ENCODE measurements at regions not wholly inside any gene's neighbourhood (a gene's known extent, or its start where the extent isn't known, plus 50 kb on each side); places are given as distances from the start of the nearest gene placed in this dataset.

GRCh38 chr1:219732814-219733491 lies 120.0 kb upstream of the ZC3H11B start:
- Mint-ChIP-seq H3K36me3 (ENCODE audit: insufficient read depth, unreplicated experiment) (no peaks in the 10 kb centered on the region), H3K4me3 (ENCODE audit: unreplicated experiment) (no peak overlapping the region), H3K4me1 (ENCODE audit: insufficient read depth, unreplicated experiment) (no peaks in the 10 kb centered on the region), H3K27ac (ENCODE audit: low read depth, unreplicated experiment) (no peak overlapping the region), H3K9me3 (ENCODE audit: unreplicated experiment) (no peaks in the 10 kb centered on the region), H3K27me3 (ENCODE audit: insufficient read depth, unreplicated experiment) (peaks cover 11% of the 10 kb centered on the region)
- CTCF ChIA-PET: interaction anchor here (0.7 to 1.7 kb wide), 3 partner anchors 16 to 1897 kb away, joined by 3 to 7 read pairs (median 4); no protein-coding TSS in a partner anchor
- no peak for DNase-seq (ENCODE audit: unreplicated experiment)
- no TSS peak for BruUV-seq (replicated peaks)
- POLR2A ChIA-PET: no interaction called here
- intact Hi-C loops (cut with micrococcal nuclease): no loop called here
- no peak for TF ChIP-seq CTCF (IDR thresholded peaks at IDR 0.05; ENCODE audit: unreplicated experiment)

- no peaks in the 10 kb centered on the region for H3K27me3 Mint-ChIP-seq (ENCODE audit: insufficient read depth, unreplicated experiment)
- TF ChIP-seq CTCF (IDR thresholded peaks at IDR 0.05; ENCODE audit: unreplicated experiment): no peak
- BruUV-seq (replicated peaks): no TSS peak
- DNase-seq (ENCODE audit: unreplicated experiment): no peak
- no peak overlapping the region for H3K27ac Mint-ChIP-seq (ENCODE audit: low read depth, unreplicated experiment)
- intact Hi-C loops (cut with micrococcal nuclease): no loop called here
- no peaks in the 10 kb centered on the region for H3K36me3 Mint-ChIP-seq (ENCODE audit: insufficient read depth, unreplicated experiment)
- H3K4me1 Mint-ChIP-seq (ENCODE audit: insufficient read depth, unreplicated experiment): no peaks in the 10 kb centered on the region
- H3K4me3 Mint-ChIP-seq (ENCODE audit: unreplicated experiment): no peak overlapping the region
- ChIA-PET CTCF (interaction anchor here (0.6 to 0.7 kb wide), 2 partner anchors 16 to 73 kb away, joined by 3 to 8 read pairs; no protein-coding TSS in a partner anchor), POLR2A (no interaction called here)
- H3K9me3 Mint-ChIP-seq (ENCODE audit: unreplicated experiment): peaks cover 7% of the 10 kb centered on the region
These were observed 118.9 kb upstream of the ZC3H11B start for GRCh38 chr1:219731771-219732170.

- Mint-ChIP-seq H3K4me3 (ENCODE audit: unreplicated experiment) (no peak overlapping the region), H3K9me3 (ENCODE audit: unreplicated experiment) (peaks cover 18% of the 10 kb centered on the region), H3K4me1 (ENCODE audit: insufficient read depth, unreplicated experiment) (no peaks in the 10 kb centered on the region), H3K27ac (ENCODE audit: low read depth, unreplicated experiment) (no peak overlapping the region), H3K36me3 (ENCODE audit: insufficient read depth, unreplicated experiment) (no peaks in the 10 kb centered on the region), H3K27me3 (ENCODE audit: insufficient read depth, unreplicated experiment) (no peaks in the 10 kb centered on the region)
- no peak for DNase-seq (ENCODE audit: unreplicated experiment)
- BruUV-seq (replicated peaks): no TSS peak
- no peak for TF ChIP-seq CTCF (IDR thresholded peaks at IDR 0.05; ENCODE audit: unreplicated experiment)
- ChIA-PET CTCF (interaction anchor here (0.6 kb wide), 1 partner anchor 424 kb away, joined by 3 read pairs; no protein-coding TSS in a partner anchor), POLR2A (no interaction called here)
- intact Hi-C loops (cut with micrococcal nuclease): no loop called here
These were observed 113.8 kb upstream of the ZC3H11B start for GRCh38 chr1:219726480-219727272.

DNA sequence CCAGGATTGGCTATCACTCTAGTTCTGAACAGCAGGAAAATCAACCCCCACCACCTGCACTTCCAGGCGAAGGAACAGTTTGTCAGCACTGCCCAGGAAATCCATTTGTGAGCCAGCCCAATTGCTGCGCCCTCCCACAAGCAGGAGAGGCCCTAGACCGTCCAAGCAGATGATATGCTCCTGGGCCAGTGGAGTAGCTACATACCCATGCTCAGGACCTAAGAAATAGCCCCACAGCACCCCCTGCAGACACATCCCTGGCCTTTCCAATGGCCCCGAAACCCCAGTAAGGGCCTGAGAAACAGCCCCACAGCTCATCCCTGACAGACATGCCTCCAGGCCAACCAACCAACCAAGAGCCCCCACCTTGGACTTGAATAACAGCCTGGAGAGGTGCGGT lies 111.5 kb upstream of the ZC3H11B start:
- Mint-ChIP-seq H3K27ac (ENCODE audit: low read depth, unreplicated experiment) (no peak overlapping the region), H3K4me1 (ENCODE audit: insufficient read depth, unreplicated experiment) (no peaks in the 10 kb centered on the region), H3K9me3 (ENCODE audit: unreplicated experiment) (peaks cover 18% of the 10 kb centered on the region), H3K36me3 (ENCODE audit: insufficient read depth, unreplicated experiment) (no peaks in the 10 kb centered on the region), H3K27me3 (ENCODE audit: insufficient read depth, unreplicated experiment) (peaks cover 2% of the 10 kb centered on the region), H3K4me3 (ENCODE audit: unreplicated experiment) (no peak overlapping the region)
- intact Hi-C loops (cut with micrococcal nuclease): no loop called here
- no peak for TF ChIP-seq CTCF (IDR thresholded peaks at IDR 0.05; ENCODE audit: unreplicated experiment)
- ChIA-PET POLR2A (no interaction called here), CTCF (no interaction called here)
- DNase-seq (ENCODE audit: unreplicated experiment): no peak
- no TSS peak for BruUV-seq (replicated peaks)

All from MCF 10A (cell line).